ENCODE measurements at regions not wholly inside any gene's neighbourhood (a gene's known extent, or its start where the extent isn't known, plus 50 kb on each side); places are given as distances from the start of the nearest gene placed in this dataset.

GRCh38 chr7:124284937-124285336 is 252.1 kb upstream of the TMEM229A start:
- Histone ChIP-seq H3K9me3 (no peaks in the 10 kb centered on the region), H3K4me1 (no peaks in the 10 kb centered on the region), H3K27ac (no peak overlapping the region), H3K4me3 (no peak overlapping the region), H3K27me3 (ENCODE audit: insufficient read depth in 3 of 3, low read length in 2 of 3) (no peaks in the 10 kb centered on the region), H3K36me3 (ENCODE audit: insufficient read depth in 1 of 2, low read depth in 1 of 2) (no peaks in the 10 kb centered on the region)
- TF ChIP-seq CTCF (IDR thresholded peaks at IDR 0.05): no peak
- ATAC-seq: no peak
- DNase-seq: no peak
- 16 to 42% (median 23%) methylated on average over 1 of the region's 1 CpG for WGBS, 3 donors
- intact Hi-C loops (cut with DNase I): no loop called here

DNA sequence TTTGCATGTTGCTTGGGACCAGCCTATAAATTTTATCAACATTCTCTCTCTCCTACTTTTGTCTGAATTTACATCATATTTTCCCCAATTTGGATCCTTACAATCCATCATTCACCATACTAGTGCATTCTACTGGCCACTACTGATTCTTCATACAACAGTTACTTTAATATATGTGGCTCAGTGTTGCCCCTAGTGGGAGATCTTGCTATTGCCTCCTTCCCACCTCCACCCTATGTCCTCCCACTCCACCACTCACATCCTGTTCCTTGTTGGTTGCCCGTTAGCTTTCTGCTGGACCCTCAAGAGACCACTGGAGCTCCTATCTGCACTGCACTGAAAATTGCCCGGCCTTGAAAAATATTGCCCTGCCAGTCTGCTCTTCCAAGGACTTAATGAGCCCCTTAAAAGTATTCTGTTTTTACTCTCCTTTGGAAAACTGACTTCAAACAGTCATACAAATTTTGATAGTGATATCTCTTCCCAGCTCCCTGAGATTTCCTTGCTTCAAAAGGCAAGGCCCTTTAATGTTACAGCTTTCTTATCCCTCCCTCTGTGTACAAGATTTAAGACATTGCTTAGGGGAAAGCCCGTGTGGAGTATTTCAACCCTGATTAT is 243.2 kb upstream of the TMEM229A start:
- Histone ChIP-seq H3K4me3 (no peak overlapping the region), H3K27me3 (ENCODE audit: insufficient read depth in 3 of 3, low read length in 2 of 3) (no peaks in the 10 kb centered on the region), H3K9me3 (no peaks in the 10 kb centered on the region), H3K4me1 (no peaks in the 10 kb centered on the region), H3K27ac (no peak overlapping the region), H3K36me3 (ENCODE audit: insufficient read depth in 1 of 2, low read depth in 1 of 2) (no peaks in the 10 kb centered on the region)
- no peak for TF ChIP-seq CTCF (IDR thresholded peaks at IDR 0.05)
- DNase-seq (no peak), ATAC-seq (no peak)
- intact Hi-C loops (cut with DNase I): no loop called here
- WGBS, 3 donors: 59 to 66% (median 65%) methylated on average over 3 of the region's 3 CpGs

DNA sequence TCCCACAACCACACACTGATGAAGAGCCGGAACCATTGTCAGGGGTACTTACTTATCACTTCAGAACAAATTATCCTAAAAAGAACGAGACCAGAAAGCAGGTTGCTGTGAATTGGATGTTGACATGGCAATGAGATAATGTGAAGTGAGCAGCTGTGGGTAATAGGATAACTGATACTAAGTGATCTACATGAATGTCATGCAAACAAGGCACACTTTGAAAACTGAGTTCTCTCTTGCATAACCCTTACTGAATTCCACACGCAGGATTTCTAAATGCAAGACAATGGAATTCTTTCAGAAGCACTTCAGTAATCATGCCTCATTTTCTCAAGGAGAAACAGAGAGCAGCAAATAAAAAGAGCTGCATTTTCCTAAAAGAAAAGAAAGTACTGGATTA is 242.5 kb upstream of the TMEM229A start:
- no peak overlapping the region for H3K27ac ChIP-seq
- no peaks in the 10 kb centered on the region for H3K27me3 ChIP-seq (ENCODE audit: insufficient read depth in 3 of 3, low read length in 2 of 3)
- intact Hi-C loops (cut with DNase I): no loop called here
- no peak for DNase-seq
- H3K36me3 ChIP-seq (ENCODE audit: insufficient read depth in 1 of 2, low read depth in 1 of 2): no peaks in the 10 kb centered on the region
- H3K4me1 ChIP-seq: no peaks in the 10 kb centered on the region
- H3K9me3 ChIP-seq: no peaks in the 10 kb centered on the region
- ATAC-seq: no peak
- TF ChIP-seq CTCF (IDR thresholded peaks at IDR 0.05): no peak
- H3K4me3 ChIP-seq: no peak overlapping the region
- 45 to 64% (median 48%) methylated on average over 3 of the region's 3 CpGs for WGBS, 3 donors

- Histone ChIP-seq H3K9me3 (no peaks in the 10 kb centered on the region), H3K27ac (no peak overlapping the region), H3K36me3 (ENCODE audit: insufficient read depth in 1 of 2, low read depth in 1 of 2) (no peaks in the 10 kb centered on the region), H3K27me3 (ENCODE audit: insufficient read depth in 3 of 3, low read length in 2 of 3) (no peaks in the 10 kb centered on the region), H3K4me1 (no peaks in the 10 kb centered on the region), H3K4me3 (no peak overlapping the region)
- intact Hi-C loops (cut with DNase I): no loop called here
- no peak for TF ChIP-seq CTCF (IDR thresholded peaks at IDR 0.05)
- DNase-seq (no peak), ATAC-seq (no peak)
Measured at GRCh38 chr7:124269774-124270173, 236.9 kb upstream of the TMEM229A start.

DNA sequence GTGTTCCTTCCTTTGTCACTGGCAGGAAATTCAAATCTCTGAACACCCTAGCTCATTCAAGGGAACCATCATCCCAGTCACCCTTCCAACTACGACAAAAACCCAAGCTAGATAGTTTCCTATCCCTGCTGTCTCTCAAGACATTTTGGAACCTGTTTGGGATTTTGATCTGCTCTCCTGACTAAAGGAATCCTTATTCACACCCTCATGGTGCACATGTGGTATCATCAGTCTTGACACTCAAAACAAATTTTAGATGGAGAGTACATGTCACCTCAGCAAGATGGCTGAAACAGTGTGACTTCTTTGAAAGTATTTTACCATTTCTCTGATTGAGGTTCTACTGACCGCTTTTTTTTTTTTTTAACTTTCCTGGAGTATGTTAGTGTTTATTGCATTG is 234.3 kb upstream of the TMEM229A start:
- ATAC-seq: no peak
- intact Hi-C loops (cut with DNase I): no loop called here
- no peaks in the 10 kb centered on the region for H3K36me3 ChIP-seq (ENCODE audit: insufficient read depth in 1 of 2, low read depth in 1 of 2)

More for the DNA sequence above, 234.3 kb upstream of the TMEM229A start:
- WGBS, 3 donors: 78 to 85% (median 84%) methylated on average over 2 of the region's 2 CpGs
- Histone ChIP-seq H3K4me1 (no peaks in the 10 kb centered on the region), H3K27ac (no peak overlapping the region), H3K4me3 (no peak overlapping the region), H3K27me3 (ENCODE audit: insufficient read depth in 3 of 3, low read length in 2 of 3) (no peaks in the 10 kb centered on the region), H3K9me3 (no peaks in the 10 kb centered on the region)
- no peak for TF ChIP-seq CTCF (IDR thresholded peaks at IDR 0.05)
- DNase-seq: no peak

Data from psoas muscle (tissue), 7 donors.